Panc1 (cell line): ENCODE measurements at regions not wholly inside any gene's neighbourhood (a gene's known extent, or its start where the extent isn't known, plus 50 kb on each side); places are given as distances from the start of the nearest gene placed in this dataset.

Experiments used
- ATAC-seq: fragments of 200-7000 bp; cut with Tn5 transposase; 2 replicates; pipeline ENCODE4 v1.9.1; 2020; ENCODE audit warnings: mild to moderate bottlenecking, moderate library complexity
- BruUV-seq: library from RNA; stranded (reverse); fragments of 400-500 nt; replicated peaks from 2 replicates; lab custom pipeline; 2021; lab: Mats Ljungman, UMichigan
- CTCF ChIA-PET: fragments of 300-600 bp; sonication (Branson Sonifier 250); formaldehyde crosslinking; loops from one replicate; lab custom pipeline; 2022; ENCODE audit warnings: antibody characterized with exemption; lab: Charles Lee
- POLR2A ChIA-PET: fragments of 300-600 bp; sonication (Branson Sonifier 250); formaldehyde crosslinking; loops from one replicate; lab custom pipeline; 2022; ENCODE audit warnings: antibody characterized with exemption; lab: Charles Lee
- DNase-seq: peaks from one replicate; pipeline ENCODE4 v3.0.0-alpha.2; 2010; ENCODE audit warnings: low read depth, low spot score
- H3K27ac ChIP-seq: 2 replicates; pipeline ENCODE4 v1.5.1; 2011; ENCODE audit warnings: mild to moderate bottlenecking, low read length, inconsistent platforms
- H3K27me3 ChIP-seq: fragments of 200-500 bp; sonication (Bioruptor generic); 2 replicates; pipeline ENCODE4 v1.6.0; 2014; ENCODE audit warnings: low read length, inconsistent platforms; ENCODE audit not compliant: control insufficient read depth, insufficient read depth
- H3K36me3 ChIP-seq: fragments of 200-500 bp; sonication (Bioruptor generic); 2 replicates; pipeline ENCODE4 v1.5.1; 2014; ENCODE audit warnings: inconsistent platforms, mild to moderate bottlenecking, low read length, moderate library complexity; ENCODE audit not compliant: control insufficient read depth, insufficient read depth
- H3K4me1 ChIP-seq: 2 replicates; pipeline ENCODE4 v1.5.1; 2011; ENCODE audit warnings: inconsistent platforms, mild to moderate bottlenecking, low read length, moderate library complexity; ENCODE audit not compliant: control insufficient read depth, insufficient read depth
- H3K4me3 ChIP-seq, 2 experiments: 2 replicates each; pipeline ENCODE4 v1.5.1; 2011 to 2012; ENCODE audit warnings: low read depth in 2 of 2, low read length in 2 of 2, mild to moderate bottlenecking in 2 of 2, inconsistent platforms in 1 of 2, moderate library complexity in 1 of 2
- H3K9me3 ChIP-seq: fragments of 200-500 bp; sonication (Bioruptor generic); 2 replicates; pipeline ENCODE4 v1.5.1; 2014; ENCODE audit warnings: low read depth, mild to moderate bottlenecking, inconsistent platforms, low read length, moderate library complexity; ENCODE audit not compliant: control insufficient read depth, insufficient read depth
- POLR2AphosphoS5 ChIP-seq: IDR thresholded peaks from 2 replicates; pipeline ENCODE4 v1.6.1; 2012; ENCODE audit warnings: mild to moderate bottlenecking, low read depth, low read length, moderate library complexity
- SIN3A ChIP-seq: IDR thresholded peaks from 2 replicates; pipeline ENCODE4 v1.6.1; 2012; ENCODE audit warnings: low read depth, mild to moderate bottlenecking, low read length, moderate library complexity, borderline replicate concordance; ENCODE audit not compliant: insufficient read depth
- TCF7L2 ChIP-seq: IDR thresholded peaks from 2 replicates; pipeline ENCODE4 v1.6.1; 2011; ENCODE audit warnings: mild to moderate bottlenecking, low read depth, low read length, inconsistent platforms
- in situ Hi-C: cut with HindIII; loops from 2 replicates; pipeline ENCODE4 v1.10.0; 2016; ENCODE audit warnings: low sequenced_read_pairs, low pct_unique_long_range_greater_than_20kb
- intact Hi-C: fragments of 100-400 bp; cut with micrococcal nuclease; formaldehyde crosslinking; loops from one replicate; pipeline ENCODE4 v1.10.0; 2022; ENCODE audit not compliant: unreplicated experiment
- TF ChIP-seq, protein P1 (sequence below): fragments of 450-650 bp; IDR thresholded peaks from 2 replicates; pipeline ENCODE4 v1.5.1; 2017; ENCODE audit warnings: mild to moderate bottlenecking
- TF ChIP-seq, protein P2 (sequence below), 2 experiments: IDR thresholded peaks; 2 replicates each; pipeline ENCODE4 v1.6.1; 2011 to 2012; ENCODE audit warnings: low read depth in 2 of 2, control low read depth in 1 of 2, low read length in 1 of 2, mild to moderate bottlenecking in 1 of 2, moderate library complexity in 1 of 2; ENCODE audit not compliant: insufficient read depth in 1 of 2

GRCh38 chr3:4065085-4065484 lies 238.1 kb upstream of the SETMAR start:
- TF ChIP-seq SIN3A (no peak), TCF7L2 (no peak), POLR2AphosphoS5 (no peak)
- TF ChIP-seq, protein P1, sequence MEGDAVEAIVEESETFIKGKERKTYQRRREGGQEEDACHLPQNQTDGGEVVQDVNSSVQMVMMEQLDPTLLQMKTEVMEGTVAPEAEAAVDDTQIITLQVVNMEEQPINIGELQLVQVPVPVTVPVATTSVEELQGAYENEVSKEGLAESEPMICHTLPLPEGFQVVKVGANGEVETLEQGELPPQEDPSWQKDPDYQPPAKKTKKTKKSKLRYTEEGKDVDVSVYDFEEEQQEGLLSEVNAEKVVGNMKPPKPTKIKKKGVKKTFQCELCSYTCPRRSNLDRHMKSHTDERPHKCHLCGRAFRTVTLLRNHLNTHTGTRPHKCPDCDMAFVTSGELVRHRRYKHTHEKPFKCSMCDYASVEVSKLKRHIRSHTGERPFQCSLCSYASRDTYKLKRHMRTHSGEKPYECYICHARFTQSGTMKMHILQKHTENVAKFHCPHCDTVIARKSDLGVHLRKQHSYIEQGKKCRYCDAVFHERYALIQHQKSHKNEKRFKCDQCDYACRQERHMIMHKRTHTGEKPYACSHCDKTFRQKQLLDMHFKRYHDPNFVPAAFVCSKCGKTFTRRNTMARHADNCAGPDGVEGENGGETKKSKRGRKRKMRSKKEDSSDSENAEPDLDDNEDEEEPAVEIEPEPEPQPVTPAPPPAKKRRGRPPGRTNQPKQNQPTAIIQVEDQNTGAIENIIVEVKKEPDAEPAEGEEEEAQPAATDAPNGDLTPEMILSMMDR, result no peak
- TF ChIP-seq, protein P2, sequence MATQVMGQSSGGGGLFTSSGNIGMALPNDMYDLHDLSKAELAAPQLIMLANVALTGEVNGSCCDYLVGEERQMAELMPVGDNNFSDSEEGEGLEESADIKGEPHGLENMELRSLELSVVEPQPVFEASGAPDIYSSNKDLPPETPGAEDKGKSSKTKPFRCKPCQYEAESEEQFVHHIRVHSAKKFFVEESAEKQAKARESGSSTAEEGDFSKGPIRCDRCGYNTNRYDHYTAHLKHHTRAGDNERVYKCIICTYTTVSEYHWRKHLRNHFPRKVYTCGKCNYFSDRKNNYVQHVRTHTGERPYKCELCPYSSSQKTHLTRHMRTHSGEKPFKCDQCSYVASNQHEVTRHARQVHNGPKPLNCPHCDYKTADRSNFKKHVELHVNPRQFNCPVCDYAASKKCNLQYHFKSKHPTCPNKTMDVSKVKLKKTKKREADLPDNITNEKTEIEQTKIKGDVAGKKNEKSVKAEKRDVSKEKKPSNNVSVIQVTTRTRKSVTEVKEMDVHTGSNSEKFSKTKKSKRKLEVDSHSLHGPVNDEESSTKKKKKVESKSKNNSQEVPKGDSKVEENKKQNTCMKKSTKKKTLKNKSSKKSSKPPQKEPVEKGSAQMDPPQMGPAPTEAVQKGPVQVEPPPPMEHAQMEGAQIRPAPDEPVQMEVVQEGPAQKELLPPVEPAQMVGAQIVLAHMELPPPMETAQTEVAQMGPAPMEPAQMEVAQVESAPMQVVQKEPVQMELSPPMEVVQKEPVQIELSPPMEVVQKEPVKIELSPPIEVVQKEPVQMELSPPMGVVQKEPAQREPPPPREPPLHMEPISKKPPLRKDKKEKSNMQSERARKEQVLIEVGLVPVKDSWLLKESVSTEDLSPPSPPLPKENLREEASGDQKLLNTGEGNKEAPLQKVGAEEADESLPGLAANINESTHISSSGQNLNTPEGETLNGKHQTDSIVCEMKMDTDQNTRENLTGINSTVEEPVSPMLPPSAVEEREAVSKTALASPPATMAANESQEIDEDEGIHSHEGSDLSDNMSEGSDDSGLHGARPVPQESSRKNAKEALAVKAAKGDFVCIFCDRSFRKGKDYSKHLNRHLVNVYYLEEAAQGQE (IDR thresholded peaks at IDR 0.05; ENCODE audit: insufficient read depth in 1 of 2, low read depth in 2 of 2, low read length in 1 of 2), result no peak
- no peaks in the 10 kb centered on the region for H3K4me1 ChIP-seq
- DNase-seq (no peak), ATAC-seq (no peak)
- intact Hi-C loops (no loop called here), in situ Hi-C loops (no loop called here)
- no peaks in the 10 kb centered on the region for H3K36me3 ChIP-seq
- BruUV-seq, result no TSS peak
- no peak overlapping the region for H3K4me3 ChIP-seq
- no peaks in the 10 kb centered on the region for H3K27me3 ChIP-seq
- CTCF ChIA-PET, result no interaction called here
- POLR2A ChIA-PET, result no interaction called here
- no peaks in the 10 kb centered on the region for H3K9me3 ChIP-seq
- H3K27ac ChIP-seq, result no peak overlapping the region

DNA sequence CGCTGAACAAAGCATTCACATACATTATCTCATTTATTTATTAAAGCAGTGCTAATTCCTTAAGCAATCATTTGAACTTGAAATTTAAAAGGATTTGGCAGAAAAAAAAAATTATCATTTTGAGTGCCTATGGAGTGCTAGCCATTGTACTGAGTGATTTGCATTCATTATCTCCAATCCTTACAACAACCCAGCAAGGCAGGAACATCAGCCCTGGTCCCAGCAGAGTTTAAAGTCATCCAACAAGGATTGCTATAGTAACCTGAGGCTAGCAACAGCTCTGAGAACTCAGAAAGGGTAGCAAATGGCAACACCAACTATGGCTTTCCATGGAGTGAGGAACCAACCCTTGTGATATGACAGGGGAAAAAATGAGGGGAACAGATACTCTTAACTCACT lies 237.6 kb upstream of the SETMAR start:
- in situ Hi-C loops, result no loop called here
- Histone ChIP-seq H3K4me1 (no peaks in the 10 kb centered on the region), H3K27ac (no peak overlapping the region), H3K4me3 (no peak overlapping the region), H3K36me3 (no peaks in the 10 kb centered on the region), H3K27me3 (no peaks in the 10 kb centered on the region), H3K9me3 (no peaks in the 10 kb centered on the region)
- ChIA-PET CTCF (no interaction called here), POLR2A (no interaction called here)
- intact Hi-C loops, result no loop called here
- no TSS peak for BruUV-seq
- TF ChIP-seq SIN3A, result no peak
- no peak for TF ChIP-seq POLR2AphosphoS5
- no peak for TF ChIP-seq TCF7L2
- TF ChIP-seq, protein P2 (IDR thresholded peaks at IDR 0.05; ENCODE audit: insufficient read depth in 1 of 2, low read depth in 2 of 2, low read length in 1 of 2), result no peak
- DNase-seq (no peak), ATAC-seq (no peak)
